Nephron progenitor cell (in vitro differentiated cells): ENCODE measurements at regions not wholly inside any gene's neighbourhood (a gene's known extent, or its start where the extent isn't known, plus 50 kb on each side); places are given as distances from the start of the nearest gene placed in this dataset.

Experiments
- DNase-seq: peaks from one replicate; pipeline ENCODE4 v3.0.0; 2021
- H3K27ac Mint-ChIP-seq: 2 replicates; pipeline ENCODE4 v1.8.0; 2021; ENCODE audit warnings: mild to moderate bottlenecking, moderate library complexity, mixed read lengths
- H3K27me3 Mint-ChIP-seq: 2 replicates; pipeline ENCODE4 v1.8.0; 2021; ENCODE audit warnings: mild to moderate bottlenecking, low read depth, mixed read lengths; ENCODE audit not compliant: poor library complexity
- H3K36me3 Mint-ChIP-seq: 2 replicates; pipeline ENCODE4 v1.8.0; 2021; ENCODE audit warnings: low read depth, mixed read lengths
- H3K4me1 Mint-ChIP-seq: 2 replicates; pipeline ENCODE4 v1.8.0; 2021; ENCODE audit warnings: mixed read lengths
- H3K4me3 Mint-ChIP-seq: 2 replicates; pipeline ENCODE4 v1.8.0; 2021; ENCODE audit warnings: mild to moderate bottlenecking, moderate library complexity, mixed read lengths
- H3K9me3 Mint-ChIP-seq: 2 replicates; pipeline ENCODE4 v1.8.0; 2021; ENCODE audit warnings: mild to moderate bottlenecking, moderate library complexity, mixed read lengths
- CTCF ChIP-seq: fragments of 200-600 bp; sonication (generic); IDR thresholded peaks from 2 replicates; pipeline ENCODE4 v1.5.0; 2021; ENCODE audit warnings: antibody characterized with exemption

GRCh38 chr2:121955872-121956271, 200.4 kb downstream of the TSN start:
- H3K27ac Mint-ChIP-seq = peak overlapping the region; percentile 44
- TF ChIP-seq CTCF = no peak
- DNase-seq = peak; percentile 16
- peaks cover 18% of the 10 kb centered on the region for H3K9me3 Mint-ChIP-seq
- H3K27me3 Mint-ChIP-seq = peaks cover 25% of the 10 kb centered on the region
- peaks cover 11% of the 10 kb centered on the region for H3K4me1 Mint-ChIP-seq
- no peak overlapping the region for H3K4me3 Mint-ChIP-seq
- no peaks in the 10 kb centered on the region for H3K36me3 Mint-ChIP-seq

GRCh38 chr2:121960251-121960650, 204.8 kb downstream of the TSN start:
- Mint-ChIP-seq H3K36me3 (no peaks in the 10 kb centered on the region), H3K9me3 (peaks cover under 1% of the 10 kb centered on the region), H3K27me3 (peaks cover 15% of the 10 kb centered on the region), H3K4me1 (peaks cover 17% of the 10 kb centered on the region), H3K4me3 (no peak overlapping the region), H3K27ac (peak overlapping the region; percentile 64)
- no peak for DNase-seq
- TF ChIP-seq CTCF = no peak

GRCh38 chr2:121961761-121962160, 206.3 kb downstream of the TSN start:
- Mint-ChIP-seq H3K36me3 (no peaks in the 10 kb centered on the region), H3K4me3 (no peak overlapping the region), H3K4me1 (peaks cover 9% of the 10 kb centered on the region), H3K27me3 (peaks cover 18% of the 10 kb centered on the region), H3K9me3 (peaks cover 3% of the 10 kb centered on the region), H3K27ac (no peak overlapping the region)
- no peak for TF ChIP-seq CTCF
- no peak for DNase-seq

GRCh38 chr2:121965661-121966060, 210.2 kb downstream of the TSN start:
- peaks cover 6% of the 10 kb centered on the region for H3K9me3 Mint-ChIP-seq
- H3K4me1 Mint-ChIP-seq = peaks cover 26% of the 10 kb centered on the region
- H3K36me3 Mint-ChIP-seq = no peaks in the 10 kb centered on the region
- no peak overlapping the region for H3K27ac Mint-ChIP-seq
- peaks cover 11% of the 10 kb centered on the region for H3K27me3 Mint-ChIP-seq
- H3K4me3 Mint-ChIP-seq = no peak overlapping the region
- TF ChIP-seq CTCF = no peak
- no peak for DNase-seq

GRCh38 chr2:121966663-121967062, 211.2 kb downstream of the TSN start:
- peaks cover 6% of the 10 kb centered on the region for H3K9me3 Mint-ChIP-seq
- peaks cover 27% of the 10 kb centered on the region for H3K4me1 Mint-ChIP-seq
- peaks cover 13% of the 10 kb centered on the region for H3K27me3 Mint-ChIP-seq
- no peaks in the 10 kb centered on the region for H3K36me3 Mint-ChIP-seq
- DNase-seq = no peak
- H3K4me3 Mint-ChIP-seq = no peak overlapping the region
- H3K27ac Mint-ChIP-seq = no peak overlapping the region
- TF ChIP-seq CTCF = no peak

- DNase-seq = no peak
- H3K36me3 Mint-ChIP-seq = no peaks in the 10 kb centered on the region
- H3K4me3 Mint-ChIP-seq = no peak overlapping the region
- H3K9me3 Mint-ChIP-seq = peaks cover 6% of the 10 kb centered on the region
- no peak overlapping the region for H3K27ac Mint-ChIP-seq
- H3K27me3 Mint-ChIP-seq = peaks cover 16% of the 10 kb centered on the region
- no peak for TF ChIP-seq CTCF
- H3K4me1 Mint-ChIP-seq = peaks cover 27% of the 10 kb centered on the region
Observed at GRCh38 chr2:121969166-121969565, 213.7 kb downstream of the TSN start.
